ENCODE measurements at regions not wholly inside any gene's neighbourhood (a gene's known extent, or its start where the extent isn't known, plus 50 kb on each side); places are given as distances from the start of the nearest gene placed in this dataset.

DNA sequence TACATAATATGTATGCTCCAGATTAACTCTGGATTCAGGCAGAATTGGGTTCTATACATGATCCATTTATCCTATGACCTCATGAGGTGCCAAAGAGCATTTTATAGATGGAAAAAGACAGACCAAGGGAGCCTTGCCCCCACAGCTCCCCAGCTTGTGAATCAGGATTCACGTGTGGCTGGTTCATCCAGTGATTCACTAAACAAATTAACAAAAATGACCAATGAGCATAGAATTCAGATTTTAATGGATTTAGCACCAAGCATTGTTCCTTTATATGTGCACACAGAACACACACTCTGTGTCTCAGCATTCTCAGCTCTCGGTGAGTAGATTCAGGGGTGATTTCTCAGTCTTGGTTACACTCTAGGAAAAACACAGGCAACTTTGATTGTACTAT is 51.7 kb upstream of the BARHL2 start:
- H3K9ac ChIP-seq (ENCODE audit: low read length), result no peak overlapping the region
- H3K4me3 ChIP-seq (ENCODE audit: low read depth, low read length), result no peak overlapping the region
- no peak overlapping the region for H2BK12ac ChIP-seq (ENCODE audit: low read length)
- no peak overlapping the region for H4K12ac ChIP-seq (ENCODE audit: low read depth, low read length)
- no peak overlapping the region for H3K27ac ChIP-seq (ENCODE audit: low read depth, low read length)
- H3K14ac ChIP-seq (ENCODE audit: low read length), result no peak overlapping the region
- no peak overlapping the region for H4K8ac ChIP-seq (ENCODE audit: low read depth, low read length)
- H3K79me1 ChIP-seq (ENCODE audit: low read length), result no peaks in the 10 kb centered on the region
- no peak overlapping the region for H3K23ac ChIP-seq (ENCODE audit: low read length)
- H3K36me3 ChIP-seq (ENCODE audit: control insufficient read depth in 1 of 2, insufficient read depth in 2 of 2, low read length in 2 of 2), result no peaks in the 10 kb centered on the region
- no peaks in the 10 kb centered on the region for H3K27me3 ChIP-seq (ENCODE audit: insufficient read depth, low read length)
- H3K79me2 ChIP-seq (ENCODE audit: control insufficient read depth, insufficient read depth, low read length, poor library complexity), result no peaks in the 10 kb centered on the region
- no peak overlapping the region for H3K4me2 ChIP-seq (ENCODE audit: low read length)
- WGBS (ENCODE audit: extremely low coverage, insufficient coverage, insufficient read length), result no CpG with 5 or more reads among the region's 2 CpGs
- H3K18ac ChIP-seq (ENCODE audit: low read length), result no peak overlapping the region
- no peak overlapping the region for H4K91ac ChIP-seq (ENCODE audit: low read depth, low read length)
- no peak overlapping the region for H2AK5ac ChIP-seq (ENCODE audit: low read length)
- H3K4me1 ChIP-seq (ENCODE audit: control insufficient read depth in 1 of 2, insufficient read depth in 2 of 2, low read length in 2 of 2), result no peaks in the 10 kb centered on the region
- no peak for DNase-seq
- H2BK5ac ChIP-seq (ENCODE audit: low read depth, low read length, poor library complexity), result no peak overlapping the region
- no peak overlapping the region for H2AFZ ChIP-seq (ENCODE audit: insufficient read depth, low read length, poor library complexity)
- H3K9me3 ChIP-seq (ENCODE audit: insufficient read depth, low read depth, low read length), result no peaks in the 10 kb centered on the region
- H3K4ac ChIP-seq (ENCODE audit: low read depth, low read length), result no peak overlapping the region
- no peak overlapping the region for H2BK120ac ChIP-seq (ENCODE audit: insufficient read depth, low read length, poor library complexity)

DNA sequence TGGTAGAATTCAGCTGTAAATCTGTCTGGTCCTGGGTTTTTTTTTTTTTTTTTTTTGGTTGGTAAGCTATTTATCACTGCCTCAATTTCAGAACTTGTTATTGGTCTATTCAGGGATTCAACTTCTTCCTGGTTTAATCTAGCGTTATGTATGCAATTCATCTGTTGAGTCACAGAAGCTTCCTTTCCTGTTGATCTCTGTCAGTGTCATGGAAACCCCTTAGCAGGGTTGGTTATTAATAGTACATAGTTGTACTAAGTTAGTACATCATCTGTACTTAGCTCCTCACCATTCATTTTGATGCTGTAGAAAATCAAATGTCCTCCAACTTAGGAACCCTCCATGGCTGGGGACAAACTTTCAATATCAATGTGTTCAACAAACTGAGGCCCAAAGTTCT is 51.0 kb upstream of the BARHL2 start:
- Histone ChIP-seq H3K27me3 (ENCODE audit: insufficient read depth, low read length) (no peaks in the 10 kb centered on the region), H3K4me1 (ENCODE audit: control insufficient read depth in 1 of 2, insufficient read depth in 2 of 2, low read length in 2 of 2) (no peaks in the 10 kb centered on the region), H2BK5ac (ENCODE audit: low read depth, low read length, poor library complexity) (no peak overlapping the region), H3K4me3 (ENCODE audit: low read depth, low read length) (no peak overlapping the region), H2AFZ (ENCODE audit: insufficient read depth, low read length, poor library complexity) (no peak overlapping the region), H4K8ac (ENCODE audit: low read depth, low read length) (no peak overlapping the region), H3K18ac (ENCODE audit: low read length) (no peak overlapping the region), H4K12ac (ENCODE audit: low read depth, low read length) (no peak overlapping the region), H3K4me2 (ENCODE audit: low read length) (no peak overlapping the region), H3K36me3 (ENCODE audit: control insufficient read depth in 1 of 2, insufficient read depth in 2 of 2, low read length in 2 of 2) (no peaks in the 10 kb centered on the region), H3K4ac (ENCODE audit: low read depth, low read length) (no peak overlapping the region), H3K9me3 (ENCODE audit: insufficient read depth, low read depth, low read length) (no peaks in the 10 kb centered on the region), H3K9ac (ENCODE audit: low read length) (no peak overlapping the region), H3K79me2 (ENCODE audit: control insufficient read depth, insufficient read depth, low read length, poor library complexity) (no peaks in the 10 kb centered on the region), H3K79me1 (ENCODE audit: low read length) (no peaks in the 10 kb centered on the region), H3K14ac (ENCODE audit: low read length) (no peak overlapping the region), H2BK12ac (ENCODE audit: low read length) (no peak overlapping the region), H3K27ac (ENCODE audit: low read depth, low read length) (no peak overlapping the region), H4K91ac (ENCODE audit: low read depth, low read length) (no peak overlapping the region), H3K23ac (ENCODE audit: low read length) (no peak overlapping the region), H2AK5ac (ENCODE audit: low read length) (no peak overlapping the region), H2BK120ac (ENCODE audit: insufficient read depth, low read length, poor library complexity) (no peak overlapping the region)
- no CpG with 5 or more reads among the region's 1 CpG for WGBS (ENCODE audit: extremely low coverage, insufficient coverage, insufficient read length)
- no peak for DNase-seq

Measured in trophoblast cell (in vitro differentiated cells and primary cell).